CD4-positive, alpha-beta T cell (primary cell): ENCODE measurements at regions not wholly inside any gene's neighbourhood (a gene's known extent, or its start where the extent isn't known, plus 50 kb on each side); places are given as distances from the start of the nearest gene placed in this dataset.

Experiments used
- ATAC-seq: fragments of 200-7000 bp; cut with Tn5 transposase; one replicate; pipeline ENCODE4 v1.10.0; 2022; ENCODE audit warnings: mild to moderate bottlenecking; ENCODE audit not compliant: poor library complexity
- CTCF ChIA-PET: fragments of 350-600 bp; sonication (Branson Sonifier 250); formaldehyde crosslinking; loops from one replicate; lab custom pipeline; 2021; ENCODE audit warnings: antibody characterized with exemption, inconsistent platforms; lab: Charles Lee
- POLR2A ChIA-PET: fragments of 350-600 bp; sonication (Branson Sonifier 250); formaldehyde crosslinking; loops from one replicate; lab custom pipeline; 2021; ENCODE audit warnings: antibody characterized with exemption, inconsistent platforms; lab: Charles Lee
- DNase-seq, 14 experiments: peaks; one replicate each; pipeline ENCODE4 v3.0.0-alpha.2; 2013 to 2020; ENCODE audit warnings: mixed read lengths in 2 of 14
- H3K27ac ChIP-seq, 2 donors: one replicate each; pipeline versions ENCODE4 v1.5.1 to v1.7.0; 2013; ENCODE audit warnings: low read length in 2 of 2, low read depth in 1 of 2, mild to moderate bottlenecking in 1 of 2
- H3K27me3 ChIP-seq, 2 experiments: 1 replicate in 1 of 2; 2 replicates in 1 of 2; pipeline versions ENCODE4 v1.6.1 to v1.7.0; 2013; ENCODE audit warnings: low read length in 2 of 2, control low read depth in 1 of 2, mild to moderate bottlenecking in 1 of 2, moderate library complexity in 1 of 2; ENCODE audit not compliant: insufficient read depth in 2 of 2, control insufficient read depth in 1 of 2
- H3K36me3 ChIP-seq: one replicate; pipeline ENCODE4 v1.6.1; 2013; ENCODE audit warnings: low read length, control low read depth; ENCODE audit not compliant: insufficient read depth
- H3K4me1 ChIP-seq: one replicate; pipeline ENCODE4 v1.6.1; 2013; ENCODE audit warnings: low read length, control low read depth; ENCODE audit not compliant: insufficient read depth
- H3K4me3 ChIP-seq: one replicate; pipeline ENCODE4 v1.5.1; 2013; ENCODE audit warnings: mild to moderate bottlenecking, low read length, moderate library complexity
- H3K9me3 ChIP-seq, 2 experiments: 1 replicate in 1 of 2; 2 replicates in 1 of 2; pipeline versions ENCODE4 v1.6.1 to v1.7.0; 2013; ENCODE audit warnings: low read length in 2 of 2, mild to moderate bottlenecking in 2 of 2, control low read depth in 1 of 2, moderate library complexity in 1 of 2; ENCODE audit not compliant: control insufficient read depth in 1 of 2, insufficient read depth in 1 of 2
- H3K27ac Mint-ChIP-seq: one replicate; pipeline ENCODE4 v1.8.0; 2020; ENCODE audit warnings: mixed read lengths
- H3K27me3 Mint-ChIP-seq: one replicate; pipeline ENCODE4 v1.8.0; 2021; ENCODE audit warnings: mixed read lengths
- H3K36me3 Mint-ChIP-seq: one replicate; pipeline ENCODE4 v1.8.0; 2021; ENCODE audit warnings: low read depth, mixed read lengths
- H3K4me1 Mint-ChIP-seq: one replicate; pipeline ENCODE4 v1.8.0; 2021; ENCODE audit warnings: low read depth, mixed read lengths
- H3K4me3 Mint-ChIP-seq: one replicate; pipeline ENCODE4 v1.8.0; 2020; ENCODE audit warnings: mild to moderate bottlenecking, mixed read lengths
- H3K9me3 Mint-ChIP-seq: one replicate; pipeline ENCODE4 v1.8.0; 2020; ENCODE audit warnings: mixed read lengths
- CTCF ChIP-seq: fragments of 200-600 bp; IDR thresholded peaks from one replicate; pipeline ENCODE4 v1.8.0; 2022; ENCODE audit warnings: antibody characterized with exemption, mild to moderate bottlenecking
- intact Hi-C, 2 experiments: fragments of 100-400 bp; cut with DNase I in 1 of 2; cut with micrococcal nuclease in 1 of 2; formaldehyde crosslinking; loops; one replicate each; pipeline versions ENCODE4 v1.15.1 to v1.9.0; 2023 to 2025; cut with DNase I, micrococcal nuclease

GRCh38 chr7:1312136-1313070, 79.7 kb downstream of the UNCX start:
- H3K36me3 ChIP-seq = no peaks in the 10 kb centered on the region
- H3K4me1 ChIP-seq = no peaks in the 10 kb centered on the region
- Mint-ChIP-seq H3K27me3 (peaks cover 12% of the 10 kb centered on the region), H3K36me3 (no peaks in the 10 kb centered on the region), H3K27ac (no peak overlapping the region), H3K4me1 (no peaks in the 10 kb centered on the region), H3K4me3 (no peak overlapping the region), H3K9me3 (no peaks in the 10 kb centered on the region)
- no peak for TF ChIP-seq CTCF
- ChIA-PET CTCF (no interaction called here), POLR2A (no interaction called here)
- peaks cover 0 to 8% of the 10 kb centered on the region in 2 experiments for H3K9me3 ChIP-seq
- intact Hi-C loops = no loop called here
- DNase-seq = no peak
- no peak overlapping the region for H3K4me3 ChIP-seq
- H3K27me3 ChIP-seq = no peaks in the 10 kb centered on the region
- H3K27ac ChIP-seq = no peak overlapping the region
- ATAC-seq = no peak

GRCh38 chr7:1313613-1314012, 80.9 kb downstream of the UNCX start:
- intact Hi-C loops = no loop called here

More at GRCh38 chr7:1313613-1314012, 80.9 kb downstream of the UNCX start:
- Mint-ChIP-seq H3K27me3 (peaks cover 5% of the 10 kb centered on the region), H3K27ac (no peak overlapping the region), H3K4me1 (no peaks in the 10 kb centered on the region), H3K36me3 (no peaks in the 10 kb centered on the region), H3K4me3 (no peak overlapping the region), H3K9me3 (no peaks in the 10 kb centered on the region)
- Histone ChIP-seq H3K9me3 (peaks cover 0 to 8% of the 10 kb centered on the region in 2 experiments), H3K4me1 (no peaks in the 10 kb centered on the region), H3K36me3 (no peaks in the 10 kb centered on the region), H3K27ac (no peak overlapping the region), H3K27me3 (no peaks in the 10 kb centered on the region), H3K4me3 (no peak overlapping the region)
- no peak for TF ChIP-seq CTCF
- ChIA-PET POLR2A (no interaction called here), CTCF (no interaction called here)
- DNase-seq (no peak), ATAC-seq (no peak)
